ENCODE measurements at regions not wholly inside any gene's neighbourhood (a gene's known extent, or its start where the extent isn't known, plus 50 kb on each side); places are given as distances from the start of the nearest gene placed in this dataset.
"Not testable (repeated sequence)": the region's sequence is repeated elsewhere in the genome, so short reads cannot be mapped to it uniquely, and the experiment has no call there.

GRCh38 chr12:65656891-65657351 lies 167.4 kb upstream of the HMGA2 start:
- DNase-seq = no peak

GRCh38 chr12:65657635-65658034 lies 166.6 kb upstream of the HMGA2 start:
- no peak for DNase-seq

DNA sequence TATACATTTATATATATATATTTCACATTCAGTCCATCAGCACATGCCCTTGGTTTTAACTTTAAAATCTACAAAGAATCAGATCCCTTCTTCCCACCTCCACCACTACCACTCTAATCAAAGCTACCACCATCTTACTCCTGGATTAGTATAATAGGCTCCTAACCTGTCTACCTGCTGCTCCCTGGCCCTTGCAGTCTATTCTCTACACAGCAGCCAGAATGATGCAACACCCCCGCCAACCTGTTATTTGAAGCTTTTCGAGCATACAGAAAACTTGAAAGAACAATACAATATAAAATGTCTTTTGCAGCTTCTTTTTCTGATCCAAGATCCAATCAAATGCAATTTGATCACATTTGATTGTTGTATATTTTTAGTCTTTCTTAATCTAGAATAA lies 165.9 kb upstream of the HMGA2 start:
- no peak for DNase-seq

DNA sequence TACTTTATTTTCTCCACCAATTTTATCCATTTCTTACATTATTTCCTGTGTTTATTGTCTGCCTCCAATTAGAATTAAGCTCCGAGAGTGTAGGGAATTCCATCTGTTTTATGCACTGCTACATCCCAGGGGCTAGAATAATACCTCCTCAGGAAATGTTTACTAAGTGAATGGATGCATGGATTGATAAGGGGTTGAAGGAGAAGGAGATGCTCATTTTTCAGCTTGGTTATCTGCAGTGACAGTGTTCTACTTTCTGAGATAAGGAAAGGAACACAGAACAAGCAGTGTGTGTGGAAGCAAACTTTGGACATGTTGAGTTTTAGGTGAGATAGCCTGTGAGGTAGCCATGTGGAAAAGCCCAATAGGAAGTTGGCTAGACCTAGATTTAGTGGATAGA lies 164.6 kb upstream of the HMGA2 start:
- DNase-seq = no peak

DNA sequence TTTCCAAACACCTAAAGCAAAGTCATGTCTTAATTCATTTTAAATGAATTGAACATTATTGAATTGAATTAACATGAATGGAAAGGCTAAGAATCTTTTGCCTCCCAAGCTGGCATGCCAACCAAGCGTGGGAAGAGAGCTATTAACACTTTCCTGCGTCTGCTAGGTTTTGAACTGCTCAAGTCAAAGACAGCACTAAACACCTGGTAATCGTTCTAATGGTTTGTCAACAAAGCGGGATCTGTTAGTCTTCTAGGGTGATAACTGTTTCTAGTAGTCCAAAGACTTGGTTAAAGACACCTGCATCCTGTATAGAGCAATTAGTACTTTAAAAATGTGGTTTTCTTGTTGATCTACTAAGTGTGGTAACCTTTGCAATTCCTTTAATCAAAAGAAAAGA lies 164.2 kb upstream of the HMGA2 start:
- DNase-seq = no peak

DNA sequence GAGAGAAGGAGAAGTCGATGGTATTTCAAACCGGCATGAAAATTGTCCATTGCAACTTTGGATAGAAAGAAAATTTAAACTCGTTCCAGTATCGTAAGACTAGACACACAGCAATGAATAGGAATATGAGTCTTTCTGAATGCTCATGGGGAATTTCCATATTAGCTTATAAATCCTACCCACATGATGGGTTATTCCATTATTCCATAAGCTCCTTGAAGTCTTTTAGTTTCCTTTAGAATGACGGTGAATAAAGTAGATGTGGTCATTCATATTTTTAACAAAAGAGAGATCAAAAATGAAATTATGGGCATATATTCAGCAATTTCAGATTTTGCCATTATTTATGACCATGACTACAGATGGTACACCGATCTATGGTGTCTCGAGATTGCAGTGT lies 163.4 kb upstream of the HMGA2 start:
- no peak for DNase-seq

GRCh38 chr12:65662590-65662989 lies 161.7 kb upstream of the HMGA2 start:
- DNase-seq = no peak

GRCh38 chr12:65663097-65663496 lies 161.2 kb upstream of the HMGA2 start:
- DNase-seq = no peak

DNA sequence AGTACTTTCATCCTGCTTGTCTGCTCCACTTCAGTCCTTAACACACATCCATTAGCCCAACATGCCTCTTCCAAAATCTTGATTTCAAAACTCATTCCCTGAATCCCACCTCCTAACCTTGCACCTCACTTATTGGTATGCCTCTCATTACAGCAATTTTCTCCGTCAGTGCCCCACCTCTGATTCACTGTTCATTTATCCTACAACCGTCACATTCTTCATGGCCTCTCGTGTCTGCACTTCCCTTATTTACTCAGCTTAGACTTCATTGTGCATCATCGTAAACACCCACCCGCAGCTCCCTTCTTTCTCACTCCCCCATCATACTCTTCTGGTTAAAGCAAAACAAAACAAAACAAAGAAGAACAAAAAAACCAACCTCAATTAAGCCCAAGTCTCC lies 160.6 kb upstream of the HMGA2 start:
- DNase-seq = no peak

GRCh38 chr12:65664715-65665250 lies 159.5 kb upstream of the HMGA2 start:
- no peak for DNase-seq

GRCh38 chr12:65665817-65666216 lies 158.5 kb upstream of the HMGA2 start:
- DNase-seq = no peak

DNA sequence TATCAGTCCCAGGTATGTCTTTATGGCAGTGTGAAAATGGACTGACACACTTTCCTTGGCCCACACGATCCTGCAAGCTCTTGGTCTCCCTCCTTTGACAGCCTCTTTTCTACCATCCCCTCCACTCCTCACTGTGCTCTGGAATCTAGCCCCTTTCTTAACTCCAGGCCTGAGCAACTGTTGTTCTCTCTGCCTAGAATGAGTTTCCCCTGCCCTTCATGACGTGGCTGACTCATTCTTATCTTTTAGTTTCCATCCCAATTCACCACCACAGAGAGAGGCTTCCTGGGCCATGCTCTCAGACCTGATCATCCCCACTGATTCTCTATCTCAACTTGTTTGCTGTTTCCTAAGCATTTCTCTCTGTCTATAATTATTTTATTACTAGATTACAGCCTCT lies 157.4 kb upstream of the HMGA2 start:
- DNase-seq = no peak

- DNase-seq = no peak
These were observed 156.4 kb upstream of the HMGA2 start for GRCh38 chr12:65667932-65668331.

- no peak for DNase-seq
These were observed 155.1 kb upstream of the HMGA2 start for GRCh38 chr12:65668981-65669695.

DNA sequence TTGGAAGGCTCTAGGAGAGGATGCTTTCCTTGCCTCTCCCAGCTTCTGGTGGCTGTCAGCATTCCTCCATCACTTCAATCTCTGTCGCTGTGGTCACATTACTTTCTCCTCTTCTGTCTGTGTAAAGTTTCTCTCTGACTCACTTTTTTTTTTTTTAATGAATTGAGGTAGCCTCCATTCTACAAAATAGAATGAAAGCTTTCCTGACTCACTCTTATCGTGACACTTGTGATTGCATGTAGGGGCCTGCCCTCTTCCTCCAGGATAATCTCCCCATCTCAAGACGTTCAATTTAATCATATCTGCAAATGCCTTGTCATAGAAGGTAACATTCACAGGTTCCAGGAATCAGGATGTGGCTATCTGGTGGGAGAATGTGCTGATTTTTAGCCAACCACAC lies 153.5 kb upstream of the HMGA2 start:
- no peak for DNase-seq

DNA sequence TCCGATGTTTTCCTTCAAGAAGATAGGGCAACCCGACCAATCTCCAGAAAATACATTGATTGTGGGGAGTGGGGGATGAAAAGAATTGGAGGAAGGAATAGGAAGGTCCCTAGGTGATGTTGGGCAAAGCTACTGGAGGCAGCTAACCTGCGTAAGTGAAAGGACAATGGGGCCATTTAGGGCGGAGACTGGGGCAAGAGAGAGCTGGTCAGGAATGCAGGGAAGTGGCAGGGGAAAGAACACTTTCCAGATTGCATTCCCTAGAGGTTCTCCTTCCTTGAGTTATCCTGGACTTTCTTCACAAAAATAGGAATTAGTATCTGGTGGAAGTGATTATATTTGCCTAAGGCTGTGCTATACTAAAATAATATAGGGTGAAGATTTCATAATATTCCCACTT lies 151.8 kb upstream of the HMGA2 start:
- no peak for DNase-seq

DNA sequence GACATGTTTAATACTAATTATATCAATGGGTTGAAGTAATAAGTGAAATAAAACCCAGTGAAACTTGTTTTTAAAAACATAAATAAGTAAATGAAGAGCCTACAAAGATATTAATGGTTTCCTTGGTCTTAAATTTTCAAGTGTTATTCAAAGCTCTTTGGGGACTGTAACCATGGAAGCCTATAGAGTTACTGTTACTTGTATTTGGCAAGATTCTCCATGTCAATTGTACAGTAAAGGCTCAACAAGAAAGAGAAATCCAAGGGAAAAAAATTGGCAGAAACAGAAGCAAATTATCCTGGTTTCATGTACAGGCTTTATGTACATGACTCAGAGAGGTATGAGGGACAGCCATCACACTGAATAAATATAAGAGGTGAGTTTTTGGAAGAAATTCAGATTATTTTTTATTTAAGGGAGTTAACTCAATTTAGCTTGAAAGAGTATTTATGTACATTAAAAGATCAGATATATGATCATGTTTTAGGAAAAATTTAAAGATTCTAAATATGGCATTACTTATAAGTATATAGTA lies 151.1 kb upstream of the HMGA2 start:
- DNase-seq = no peak

DNA sequence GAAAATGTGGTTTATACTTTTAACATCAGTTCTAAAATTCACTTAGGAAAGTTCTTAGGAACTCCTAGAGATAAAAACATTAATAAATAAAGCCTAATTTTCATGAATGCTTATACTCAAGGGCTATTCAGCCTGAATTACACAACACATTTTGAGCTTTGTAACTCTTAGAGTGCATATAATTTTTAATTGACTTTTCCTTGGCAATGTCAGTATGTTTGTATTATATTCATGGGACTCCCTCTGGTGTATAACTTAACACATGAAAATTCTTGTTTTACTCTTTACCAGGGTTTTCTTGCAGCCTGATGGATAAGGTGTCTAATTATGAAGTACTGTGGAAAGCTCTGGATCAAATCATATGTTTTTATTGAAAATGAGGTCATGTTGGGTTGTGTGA lies 150.6 kb upstream of the HMGA2 start:
- no peak for DNase-seq

DNA sequence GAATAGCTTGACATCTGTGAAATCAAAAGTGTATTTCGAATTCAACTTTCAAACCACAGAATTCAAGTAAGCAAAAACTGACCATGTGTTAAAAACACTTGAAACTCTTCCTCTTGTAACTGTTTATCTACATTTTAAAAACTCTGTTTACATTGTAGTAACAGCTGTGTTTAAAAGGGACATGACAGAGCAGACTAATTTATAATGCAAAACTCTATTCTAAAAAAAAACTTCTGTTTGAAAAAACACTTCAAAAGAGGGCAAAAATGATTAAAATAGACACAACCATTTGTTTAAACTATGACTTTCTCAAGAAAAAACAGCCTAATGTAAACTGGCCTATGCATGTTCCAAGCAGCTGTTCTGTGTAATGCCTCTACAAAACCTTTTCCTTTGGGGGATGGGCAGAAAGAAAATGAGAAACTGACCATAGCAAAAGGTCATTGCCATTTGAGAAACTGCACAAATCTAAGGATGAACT lies 149.1 kb upstream of the HMGA2 start:
- no peak for DNase-seq

GRCh38 chr12:65678172-65678571 lies 146.1 kb upstream of the HMGA2 start:
- not testable (repeated sequence) for DNase-seq

- no peak for DNase-seq
These were observed 143.1 kb upstream of the HMGA2 start for GRCh38 chr12:65681226-65681625.

DNA sequence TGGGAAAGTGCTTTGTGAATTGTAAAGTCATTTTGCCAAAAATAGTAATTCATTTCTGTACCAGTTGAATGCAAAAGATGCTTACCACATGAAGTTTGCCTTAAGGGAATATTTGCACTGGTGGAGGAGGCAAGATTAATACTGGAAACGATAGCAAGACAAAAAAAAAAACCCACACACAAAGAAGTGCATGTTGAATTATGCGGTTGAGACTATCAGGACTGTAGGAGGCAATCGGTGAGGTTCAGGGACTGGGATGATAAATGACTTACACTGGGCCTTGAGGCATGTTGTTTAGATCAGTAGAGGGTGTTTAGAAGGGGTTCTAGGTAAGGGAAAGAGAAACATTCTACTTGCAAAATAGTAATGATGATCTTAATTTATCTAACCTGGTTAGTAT lies 142.2 kb upstream of the HMGA2 start:
- DNase-seq = no peak

DNA sequence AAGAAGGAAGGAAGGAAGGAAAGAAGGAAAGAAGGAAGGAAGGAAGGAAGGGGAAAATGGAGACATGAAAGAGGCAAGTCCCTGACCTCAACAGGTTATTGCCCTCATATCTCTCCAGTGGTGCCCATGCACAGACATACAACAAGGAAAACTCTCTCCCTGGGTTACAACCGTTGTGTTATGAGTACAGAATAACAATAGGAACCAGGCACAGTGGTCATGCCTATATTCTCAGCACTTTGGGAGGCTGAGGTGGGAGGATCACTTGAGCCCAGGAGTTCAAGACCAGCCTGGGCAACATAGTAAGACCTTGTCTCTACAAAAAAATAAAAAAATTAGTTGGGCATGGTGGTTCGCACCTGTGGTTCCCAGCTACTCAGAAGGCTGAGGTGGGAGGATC lies 139.4 kb upstream of the HMGA2 start:
- no peak for DNase-seq

GRCh38 chr12:65685514-65685913 lies 138.8 kb upstream of the HMGA2 start:
- no peak for DNase-seq

GRCh38 chr12:65689508-65689907 lies 134.8 kb upstream of the HMGA2 start:
- DNase-seq = no peak

Measured in CD4-positive, alpha-beta T cell treated with Interleukin-4 for 4 hours (primary cell).